K562 (cell line): ENCODE measurements at regions not wholly inside any gene's neighbourhood (a gene's known extent, or its start where the extent isn't known, plus 50 kb on each side); places are given as distances from the start of the nearest gene placed in this dataset.

ENCODE experiments used
- ATAC-seq: fragments of 200-7000 bp; cut with Tn5 transposase; 3 replicates; pipeline ENCODE4 v1.9.1; 2020; ENCODE audit warnings: moderate library complexity
- BruUV-seq: library from RNA; stranded (reverse); fragments of 400-500 nt; replicated peaks from 2 replicates; lab custom pipeline; 2021; lab: Mats Ljungman, UMichigan
- CTCF ChIA-PET: fragments of 300-600 bp; formaldehyde crosslinking; extraction: SDS; loops from one replicate; lab custom pipeline; 2021; ENCODE audit warnings: low intra/inter-chr PET ratio; lab: Yijun Ruan, JAX
- POLR2A ChIA-PET: fragments of 300-600, 350-650 bp; sonication (Branson Sonifier 250); formaldehyde crosslinking; extraction: SDS; loops from one replicate; lab custom pipeline; 2021; ENCODE audit warnings: antibody characterized with exemption, inconsistent platforms; lab: Yijun Ruan, JAX
- DNase-seq, 4 experiments: peaks; one replicate each; pipeline versions ENCODE4 v3.0.0 to v3.0.0-alpha.2; 2011 to 2018; ENCODE audit warnings: low spot score in 3 of 4, mixed read lengths in 3 of 4; ENCODE audit errors: extremely low read depth in 1 of 4
- FAIRE-seq: peaks from 2 replicates; lab custom pipeline; 2011; peaks lifted over from hg19 to GRCh38; lab: Jason Lieb, UNC
- H2AFZ ChIP-seq: 2 replicates; pipeline ENCODE4 v1.6.0; 2011; ENCODE audit warnings: low read depth, low read length, control low read depth, inconsistent platforms
- H3K27ac ChIP-seq: fragments of 200-600 bp; 3 replicates; pipeline ENCODE4 v1.8.0; 2011; ENCODE audit warnings: low read depth, mild to moderate bottlenecking, control low read depth, inconsistent platforms, low read length, moderate library complexity, mixed read lengths; ENCODE audit errors: extremely low read depth
- H3K27me3 ChIP-seq, 2 experiments: fragments of 300-600 bp in 1 of 2; 2 replicates in 1 of 2; 3 replicates in 1 of 2; pipeline versions ENCODE4 v1.6.0 to v1.8.0; 2011; ENCODE audit warnings: inconsistent platforms in 2 of 2, low read length in 2 of 2, mild to moderate bottlenecking in 1 of 2, mixed read lengths in 1 of 2, moderate library complexity in 1 of 2; ENCODE audit not compliant: control insufficient read depth in 2 of 2, insufficient read depth in 2 of 2
- H3K36me3 ChIP-seq: fragments of 300-600 bp; 3 replicates; pipeline ENCODE4 v1.8.0; 2011; ENCODE audit warnings: mild to moderate bottlenecking, low read length, inconsistent platforms; ENCODE audit not compliant: control insufficient read depth, insufficient read depth
- H3K4me1 ChIP-seq, 2 experiments: fragments of 200-600 bp in 1 of 2; replicated peaks in 1 of 2; 2 replicates in 1 of 2; 3 replicates in 1 of 2; pipeline versions ENCODE4 v1.5.1 to v1.8.0; 2011; ENCODE audit warnings: inconsistent platforms in 2 of 2, low read length in 2 of 2, mild to moderate bottlenecking in 1 of 2, mixed read lengths in 1 of 2, moderate library complexity in 1 of 2; ENCODE audit not compliant: control insufficient read depth in 2 of 2, insufficient read depth in 2 of 2
- H3K4me2 ChIP-seq: 2 replicates; pipeline ENCODE4 v1.6.1; 2011; ENCODE audit warnings: low read length, control low read depth, inconsistent platforms, mixed read lengths; ENCODE audit not compliant: insufficient read depth
- H3K4me3 ChIP-seq: fragments of 200-600 bp; sonication (generic), shearing (Covaris generic); 2 replicates; pipeline ENCODE4 v1.5.1; 2016; ENCODE audit warnings: control low read depth, inconsistent platforms
- H3K79me2 ChIP-seq: fragments of 200-600 bp; 3 replicates; pipeline ENCODE4 v1.8.0; 2011; ENCODE audit warnings: low read length, inconsistent platforms; ENCODE audit not compliant: control insufficient read depth, insufficient read depth
- H3K9ac ChIP-seq, 2 experiments: 2 replicates each; pipeline versions ENCODE4 v1.6.0 to v1.6.1; 2011; ENCODE audit warnings: low read depth in 2 of 2, low read length in 2 of 2, control low read depth in 1 of 2, inconsistent platforms in 1 of 2, mild to moderate bottlenecking in 1 of 2, mixed read lengths in 1 of 2; ENCODE audit not compliant: insufficient read depth in 1 of 2
- H3K9me1 ChIP-seq: one replicate; pipeline ENCODE4 v1.6.0; 2011; ENCODE audit warnings: inconsistent platforms, mild to moderate bottlenecking, low read length, moderate library complexity; ENCODE audit not compliant: control insufficient read depth, insufficient read depth
- H3K9me3 ChIP-seq: replicated peaks from 2 replicates; pipeline ENCODE4 v1.5.1; 2011; ENCODE audit warnings: low read depth, low read length, inconsistent platforms; ENCODE audit not compliant: control insufficient read depth, insufficient read depth
- H4K20me1 ChIP-seq: replicated peaks from 2 replicates; pipeline ENCODE4 v1.6.1; 2011; ENCODE audit warnings: low read length, inconsistent platforms, mixed read lengths; ENCODE audit not compliant: control insufficient read depth, insufficient read depth
- CBX5 ChIP-seq: IDR thresholded peaks from 2 replicates; pipeline ENCODE4 v1.6.1; 2014; ENCODE audit warnings: low read depth, borderline replicate concordance
- FOXO4 ChIP-seq: fragments of 450-650 bp; formaldehyde crosslinking; IDR thresholded peaks from 2 replicates; pipeline ENCODE4 v1.4.0; 2020; ENCODE audit warnings: mild to moderate bottlenecking, moderate library complexity
- TCF3 ChIP-seq: sonication (generic); formaldehyde crosslinking; IDR thresholded peaks from 2 replicates; pipeline ENCODE4 v1.4.0; 2020; ENCODE audit warnings: mild to moderate bottlenecking, missing genetic modification reagents
- ZNF639 ChIP-seq, 2 experiments: fragments of 200-800 bp in 1 of 2; sonication (Bioruptor generic) in 1 of 2; sonication (generic) in 1 of 2; formaldehyde crosslinking in 1 of 2; IDR thresholded peaks in 1 of 2; conservative IDR thresholded peaks in 1 of 2; 2 replicates each; pipeline versions ENCODE4 v1.5.0 to v1.6.1; 2016 to 2020; ENCODE audit warnings: missing compliant biosample characterization in 1 of 2, missing genetic modification characterization in 1 of 2, missing genetic modification reagents in 1 of 2
- WGBS: fragments of 100-300 bp; shearing (Covaris generic); methylation state at CpG from one replicate; pipeline ENCODE4 v1.1.6; 2016; ENCODE audit warnings: low coverage, mixed read lengths; ENCODE audit not compliant: insufficient coverage; ENCODE audit errors: missing lambda C conversion rate; 5-methylcytosine and 5-hydroxymethylcytosine counted together
- in situ Hi-C: fragments of 300-500 bp; cut with MboI; formaldehyde crosslinking; loops from 4 replicates; pipeline ENCODE4 v1.15.0; 2018; ENCODE audit warnings: inconsistent platforms, mixed read lengths
- intact Hi-C: fragments of 100-400 bp; cut with micrococcal nuclease; formaldehyde crosslinking; loops from 2 replicates; pipeline ENCODE4 v1.14.2; 2022
- TF ChIP-seq, protein P1 (sequence below): sonication (generic); formaldehyde crosslinking; IDR thresholded peaks from 2 replicates; pipeline ENCODE4 v1.4.0; 2020; ENCODE audit warnings: mild to moderate bottlenecking, missing genetic modification reagents

DNA sequence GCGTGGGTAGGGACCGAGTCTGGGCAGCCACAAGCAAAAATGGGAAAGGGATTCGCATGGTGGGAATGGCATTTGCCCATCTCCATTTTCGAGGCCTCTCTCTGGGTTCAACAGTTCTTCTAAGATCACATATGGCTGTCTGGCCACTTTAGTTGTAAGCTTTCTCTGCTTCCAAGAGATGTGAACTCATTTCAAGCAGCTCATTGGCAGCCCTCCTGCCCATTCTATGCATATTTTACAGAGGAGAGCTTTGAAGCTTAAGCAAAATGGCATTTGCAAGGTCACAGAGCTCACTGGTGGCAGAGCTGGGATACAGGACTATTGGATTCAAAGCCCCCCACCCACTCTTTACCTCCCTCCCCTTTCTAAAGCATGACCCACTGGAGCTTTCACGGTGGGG lies 93.7 kb downstream of the HHIPL2 start (continued):
- TF ChIP-seq, protein P1, sequence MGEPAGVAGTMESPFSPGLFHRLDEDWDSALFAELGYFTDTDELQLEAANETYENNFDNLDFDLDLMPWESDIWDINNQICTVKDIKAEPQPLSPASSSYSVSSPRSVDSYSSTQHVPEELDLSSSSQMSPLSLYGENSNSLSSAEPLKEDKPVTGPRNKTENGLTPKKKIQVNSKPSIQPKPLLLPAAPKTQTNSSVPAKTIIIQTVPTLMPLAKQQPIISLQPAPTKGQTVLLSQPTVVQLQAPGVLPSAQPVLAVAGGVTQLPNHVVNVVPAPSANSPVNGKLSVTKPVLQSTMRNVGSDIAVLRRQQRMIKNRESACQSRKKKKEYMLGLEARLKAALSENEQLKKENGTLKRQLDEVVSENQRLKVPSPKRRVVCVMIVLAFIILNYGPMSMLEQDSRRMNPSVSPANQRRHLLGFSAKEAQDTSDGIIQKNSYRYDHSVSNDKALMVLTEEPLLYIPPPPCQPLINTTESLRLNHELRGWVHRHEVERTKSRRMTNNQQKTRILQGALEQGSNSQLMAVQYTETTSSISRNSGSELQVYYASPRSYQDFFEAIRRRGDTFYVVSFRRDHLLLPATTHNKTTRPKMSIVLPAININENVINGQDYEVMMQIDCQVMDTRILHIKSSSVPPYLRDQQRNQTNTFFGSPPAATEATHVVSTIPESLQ, result no peak
- TF ChIP-seq TCF3 (CRISPR knock-in tag), result no peak
- TF ChIP-seq FOXO4 (CRISPR knock-in tag), result no peak

DNA sequence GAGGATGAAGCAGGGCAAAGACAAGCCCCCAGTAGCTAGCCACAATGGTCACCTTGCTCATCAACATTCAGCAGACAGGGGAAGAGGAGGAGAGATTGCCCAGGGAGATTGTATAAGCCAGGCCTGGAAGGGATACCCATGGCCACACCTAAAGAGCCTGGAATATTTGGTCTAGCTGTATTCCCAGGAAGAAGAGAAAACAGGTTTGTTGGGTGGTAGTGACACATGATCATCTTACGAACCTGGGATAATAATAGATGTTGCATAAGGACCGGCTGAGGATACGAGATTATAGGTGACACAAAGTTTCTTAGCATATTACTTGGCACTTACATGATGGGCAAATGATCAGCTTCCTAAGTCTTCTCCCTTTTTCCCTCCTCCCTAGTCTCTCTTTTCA lies 95.9 kb downstream of the HHIPL2 start:
- no peak overlapping the region for H3K27ac ChIP-seq
- peaks cover 0 to 6% of the 10 kb centered on the region in 2 experiments; a peak in 3 of 5 replicates for H3K4me1 ChIP-seq
- no peak overlapping the region for H3K9ac ChIP-seq
- DNase-seq, result no peak
- H3K27me3 ChIP-seq, result peaks cover 0 to 6% of the 10 kb centered on the region in 2 experiments; a peak in 1 of 5 replicates
- no peaks in the 10 kb centered on the region for H3K36me3 ChIP-seq
- intact Hi-C loops (loop anchor here (10.0 kb wide), 4 partner anchors 327 to 1187 kb away; no protein-coding TSS in a partner anchor), in situ Hi-C loops (loop anchor here (10.0 kb wide), 3 partner anchors 347 to 1637 kb away; partner anchors contain the start of gene HLX)
- WGBS, result 3% methylated on average over 3 of the region's 3 CpGs
- no peak overlapping the region for H3K4me2 ChIP-seq
- no peaks in the 10 kb centered on the region for H3K79me2 ChIP-seq
- no TSS peak for BruUV-seq
- H4K20me1 ChIP-seq, result no peaks in the 10 kb centered on the region
- POLR2A ChIA-PET, result no interaction called here
- ATAC-seq, result no peak
- H3K9me1 ChIP-seq, result no peaks in the 10 kb centered on the region
- H3K9me3 ChIP-seq, result no peaks in the 10 kb centered on the region
- no peak overlapping the region for H3K4me3 ChIP-seq
- FAIRE-seq, result no peak
- CTCF ChIA-PET, result no interaction called here
- no peak overlapping the region for H2AFZ ChIP-seq
- TF ChIP-seq CBX5, result no peak
- no peak for TF ChIP-seq ZNF639 (CRISPR knock-in tag; conservative IDR thresholded peaks at IDR 0.05 in 1 of 2, IDR thresholded peaks at IDR 0.05 in 1 of 2)
